ENCODE measurements at regions not wholly inside any gene's neighbourhood (a gene's known extent, or its start where the extent isn't known, plus 50 kb on each side); places are given as distances from the start of the nearest gene placed in this dataset.

- H3K79me2 ChIP-seq (ENCODE audit: insufficient read depth) = no peaks in the 10 kb centered on the region
- H3K9ac ChIP-seq = no peak overlapping the region
- in situ Hi-C loops (cut with MboI) = no loop called here
- H3F3A ChIP-seq (ENCODE audit: insufficient read depth) = no peaks in the 10 kb centered on the region
- 55 to 67% methylated on average over 1 of the region's 1 CpG for WGBS, 2 experiments (ENCODE audit: low coverage in 1 of 2, low lambda C conversion rate in 2 of 2, missing lambda C conversion rate in 2 of 2)
- H2AFZ ChIP-seq = no peak overlapping the region
- H3K36me3 ChIP-seq (ENCODE audit: low read depth) = no peaks in the 10 kb centered on the region
- H3K27me3 ChIP-seq (replicated peaks; ENCODE audit: insufficient read depth) = no peaks in the 10 kb centered on the region
- no peak overlapping the region for H3K4me3 ChIP-seq
- H3K9me3 ChIP-seq (ENCODE audit: low read depth) = no peaks in the 10 kb centered on the region
- H3K9me2 ChIP-seq (ENCODE audit: insufficient read depth) = no peaks in the 10 kb centered on the region
- TF ChIP-seq EZH2 (IDR thresholded peaks at IDR 0.05; ENCODE audit: insufficient read depth, poor library complexity, severe bottlenecking) (no peak), EZH2phosphoT487 (IDR thresholded peaks at IDR 0.05; ENCODE audit: insufficient read depth, low read depth) (no peak)
- H3K4me2 ChIP-seq (ENCODE audit: unreplicated experiment) = no peak overlapping the region
- no peak overlapping the region for H3K27ac ChIP-seq
- no peak for DNase-seq
- no peaks in the 10 kb centered on the region for H4K20me1 ChIP-seq (ENCODE audit: insufficient read depth)
- H3K4me1 ChIP-seq (ENCODE audit: insufficient read depth) = no peaks in the 10 kb centered on the region
Measured at GRCh38 chr3:8191406-8191805, 310.2 kb upstream of the LMCD1 start.

GRCh38 chr3:8197384-8197783 lies 304.2 kb upstream of the LMCD1 start:
- no peaks in the 10 kb centered on the region for H3K9me2 ChIP-seq (ENCODE audit: insufficient read depth)
- H3K4me2 ChIP-seq (ENCODE audit: unreplicated experiment) = no peak overlapping the region
- no peak for TF ChIP-seq EZH2phosphoT487 (IDR thresholded peaks at IDR 0.05; ENCODE audit: insufficient read depth, low read depth)
- TF ChIP-seq EZH2 (IDR thresholded peaks at IDR 0.05; ENCODE audit: insufficient read depth, poor library complexity, severe bottlenecking) = no peak
- H2AFZ ChIP-seq = no peak overlapping the region
- in situ Hi-C loops (cut with MboI) = no loop called here
- H4K20me1 ChIP-seq (ENCODE audit: insufficient read depth) = no peaks in the 10 kb centered on the region
- 42 to 44% methylated on average over 2 of the region's 2 CpGs for WGBS, 2 experiments (ENCODE audit: low coverage in 1 of 2, low lambda C conversion rate in 2 of 2, missing lambda C conversion rate in 2 of 2)
- H3K9ac ChIP-seq = no peak overlapping the region
- no peaks in the 10 kb centered on the region for H3K9me3 ChIP-seq (ENCODE audit: low read depth)
- no peak overlapping the region for H3K27ac ChIP-seq
- no peaks in the 10 kb centered on the region for H3K79me2 ChIP-seq (ENCODE audit: insufficient read depth)
- DNase-seq = no peak
- no peaks in the 10 kb centered on the region for H3K27me3 ChIP-seq (replicated peaks; ENCODE audit: insufficient read depth)
- H3K4me1 ChIP-seq (ENCODE audit: insufficient read depth) = no peaks in the 10 kb centered on the region
- H3K4me3 ChIP-seq = no peak overlapping the region
- H3K36me3 ChIP-seq (ENCODE audit: low read depth) = no peaks in the 10 kb centered on the region
- H3F3A ChIP-seq (ENCODE audit: insufficient read depth) = no peaks in the 10 kb centered on the region

GRCh38 chr3:8198605-8199004 lies 303.0 kb upstream of the LMCD1 start:
- H3K36me3 ChIP-seq (ENCODE audit: low read depth) = no peaks in the 10 kb centered on the region
- H3F3A ChIP-seq (ENCODE audit: insufficient read depth) = no peaks in the 10 kb centered on the region
- no peaks in the 10 kb centered on the region for H3K79me2 ChIP-seq (ENCODE audit: insufficient read depth)
- H3K9me3 ChIP-seq (ENCODE audit: low read depth) = no peaks in the 10 kb centered on the region
- H3K27ac ChIP-seq = no peak overlapping the region
- 36 to 43% methylated on average over 4 of the region's 4 CpGs for WGBS, 2 experiments (ENCODE audit: low coverage in 1 of 2, low lambda C conversion rate in 2 of 2, missing lambda C conversion rate in 2 of 2)
- no peak overlapping the region for H2AFZ ChIP-seq
- H3K4me3 ChIP-seq = no peak overlapping the region
- TF ChIP-seq EZH2phosphoT487 (IDR thresholded peaks at IDR 0.05; ENCODE audit: insufficient read depth, low read depth) (no peak), EZH2 (IDR thresholded peaks at IDR 0.05; ENCODE audit: insufficient read depth, poor library complexity, severe bottlenecking) (no peak)
- no peak for DNase-seq
- H3K27me3 ChIP-seq (replicated peaks; ENCODE audit: insufficient read depth) = no peaks in the 10 kb centered on the region
- no peaks in the 10 kb centered on the region for H3K4me1 ChIP-seq (ENCODE audit: insufficient read depth)
- H3K9me2 ChIP-seq (ENCODE audit: insufficient read depth) = no peaks in the 10 kb centered on the region
- H3K9ac ChIP-seq = no peak overlapping the region
- no peak overlapping the region for H3K4me2 ChIP-seq (ENCODE audit: unreplicated experiment)
- in situ Hi-C loops (cut with MboI) = no loop called here
- H4K20me1 ChIP-seq (ENCODE audit: insufficient read depth) = no peaks in the 10 kb centered on the region

- Histone ChIP-seq H3K4me3 (no peak overlapping the region), H3F3A (ENCODE audit: insufficient read depth) (no peaks in the 10 kb centered on the region), H4K20me1 (ENCODE audit: insufficient read depth) (no peaks in the 10 kb centered on the region), H3K27ac (no peak overlapping the region), H3K9me2 (ENCODE audit: insufficient read depth) (no peaks in the 10 kb centered on the region), H3K9ac (no peak overlapping the region), H3K79me2 (ENCODE audit: insufficient read depth) (no peaks in the 10 kb centered on the region), H3K9me3 (ENCODE audit: low read depth) (no peaks in the 10 kb centered on the region), H3K36me3 (ENCODE audit: low read depth) (no peaks in the 10 kb centered on the region), H3K4me1 (ENCODE audit: insufficient read depth) (peaks cover 13% of the 10 kb centered on the region; the same call in 1 of the 2 replicates), H3K27me3 (replicated peaks; ENCODE audit: insufficient read depth) (no peaks in the 10 kb centered on the region), H2AFZ (no peak overlapping the region), H3K4me2 (ENCODE audit: unreplicated experiment) (no peak overlapping the region)
- 77 to 85% methylated on average over 3 of the region's 3 CpGs for WGBS, 2 experiments (ENCODE audit: low coverage in 1 of 2, low lambda C conversion rate in 2 of 2, missing lambda C conversion rate in 2 of 2)
- TF ChIP-seq EZH2 (IDR thresholded peaks at IDR 0.05; ENCODE audit: insufficient read depth, poor library complexity, severe bottlenecking) (no peak), EZH2phosphoT487 (IDR thresholded peaks at IDR 0.05; ENCODE audit: insufficient read depth, low read depth) (no peak)
- in situ Hi-C loops (cut with MboI) = no loop called here
- DNase-seq = no peak
Measured at GRCh38 chr3:8200996-8201395, 300.6 kb upstream of the LMCD1 start.

DNA sequence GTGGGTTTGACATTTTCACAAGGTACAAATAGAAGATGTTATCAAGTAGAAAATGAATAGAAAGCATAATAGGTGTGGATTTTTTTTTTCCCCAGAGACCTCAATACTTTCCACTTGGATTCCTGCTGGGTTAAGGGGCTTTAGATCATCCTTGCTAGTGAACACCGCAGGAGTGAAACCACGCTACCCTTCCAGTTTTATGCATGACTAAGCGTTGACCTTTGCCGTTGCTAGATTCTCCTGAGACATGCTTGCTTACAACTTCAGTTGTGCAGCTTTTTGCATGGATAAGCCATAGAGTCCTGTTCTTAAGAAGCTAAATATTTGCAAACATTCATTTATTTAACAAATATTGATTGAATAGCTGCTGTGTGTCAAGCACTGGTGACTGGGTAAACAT lies 299.7 kb upstream of the LMCD1 start:
- H3K27ac ChIP-seq = no peak overlapping the region
- no peak overlapping the region for H2AFZ ChIP-seq
- no peak for TF ChIP-seq EZH2phosphoT487 (IDR thresholded peaks at IDR 0.05; ENCODE audit: insufficient read depth, low read depth)
- H3K9me2 ChIP-seq (ENCODE audit: insufficient read depth) = no peaks in the 10 kb centered on the region
- no peaks in the 10 kb centered on the region for H3K36me3 ChIP-seq (ENCODE audit: low read depth)
- H3K27me3 ChIP-seq (replicated peaks; ENCODE audit: insufficient read depth) = no peaks in the 10 kb centered on the region
- H3F3A ChIP-seq (ENCODE audit: insufficient read depth) = no peaks in the 10 kb centered on the region
- H3K4me1 ChIP-seq (ENCODE audit: insufficient read depth) = peaks cover 17% of the 10 kb centered on the region; the same call in 1 of the 2 replicates
- no peaks in the 10 kb centered on the region for H3K79me2 ChIP-seq (ENCODE audit: insufficient read depth)
- H4K20me1 ChIP-seq (ENCODE audit: insufficient read depth) = no peaks in the 10 kb centered on the region
- 49 to 69% methylated on average over 4 of the region's 4 CpGs for WGBS, 2 experiments (ENCODE audit: low coverage in 1 of 2, low lambda C conversion rate in 2 of 2, missing lambda C conversion rate in 2 of 2)
- no peak overlapping the region for H3K9ac ChIP-seq
- in situ Hi-C loops (cut with MboI) = no loop called here
- no peak overlapping the region for H3K4me3 ChIP-seq
- H3K9me3 ChIP-seq (ENCODE audit: low read depth) = no peaks in the 10 kb centered on the region
- DNase-seq = peak; percentile 12
- H3K4me2 ChIP-seq (ENCODE audit: unreplicated experiment) = no peak overlapping the region

All from GM23248 (cell line).